ENCODE measurements at regions not wholly inside any gene's neighbourhood (a gene's known extent, or its start where the extent isn't known, plus 50 kb on each side); places are given as distances from the start of the nearest gene placed in this dataset.

GRCh38 chr2:10246831-10247230, 55.9 kb upstream of the HPCAL1 start:
- no peak for TF ChIP-seq POLR2A (IDR thresholded peaks at IDR 0.05)
- TF ChIP-seq, protein P1, sequence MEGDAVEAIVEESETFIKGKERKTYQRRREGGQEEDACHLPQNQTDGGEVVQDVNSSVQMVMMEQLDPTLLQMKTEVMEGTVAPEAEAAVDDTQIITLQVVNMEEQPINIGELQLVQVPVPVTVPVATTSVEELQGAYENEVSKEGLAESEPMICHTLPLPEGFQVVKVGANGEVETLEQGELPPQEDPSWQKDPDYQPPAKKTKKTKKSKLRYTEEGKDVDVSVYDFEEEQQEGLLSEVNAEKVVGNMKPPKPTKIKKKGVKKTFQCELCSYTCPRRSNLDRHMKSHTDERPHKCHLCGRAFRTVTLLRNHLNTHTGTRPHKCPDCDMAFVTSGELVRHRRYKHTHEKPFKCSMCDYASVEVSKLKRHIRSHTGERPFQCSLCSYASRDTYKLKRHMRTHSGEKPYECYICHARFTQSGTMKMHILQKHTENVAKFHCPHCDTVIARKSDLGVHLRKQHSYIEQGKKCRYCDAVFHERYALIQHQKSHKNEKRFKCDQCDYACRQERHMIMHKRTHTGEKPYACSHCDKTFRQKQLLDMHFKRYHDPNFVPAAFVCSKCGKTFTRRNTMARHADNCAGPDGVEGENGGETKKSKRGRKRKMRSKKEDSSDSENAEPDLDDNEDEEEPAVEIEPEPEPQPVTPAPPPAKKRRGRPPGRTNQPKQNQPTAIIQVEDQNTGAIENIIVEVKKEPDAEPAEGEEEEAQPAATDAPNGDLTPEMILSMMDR (IDR thresholded peaks at IDR 0.05) = no peak
